ENCODE measurements at regions not wholly inside any gene's neighbourhood (a gene's known extent, or its start where the extent isn't known, plus 50 kb on each side); places are given as distances from the start of the nearest gene placed in this dataset.
"Not testable (repeated sequence)": the region's sequence is repeated elsewhere in the genome, so short reads cannot be mapped to it uniquely, and the experiment has no call there.

GRCh38 chr3:162398554-162398953 lies 901.9 kb downstream of the OTOL1 start:
- DNase-seq (ENCODE audit: low spot score) = no peak

- DNase-seq (ENCODE audit: low spot score) = no peak
Measured at GRCh38 chr3:162400697-162401096, 904.1 kb downstream of the OTOL1 start.

- DNase-seq (ENCODE audit: low spot score) = not testable (repeated sequence)
Measured at GRCh38 chr3:162411556-162411955, 914.9 kb downstream of the OTOL1 start.

- DNase-seq (ENCODE audit: low spot score) = no peak
Measured at GRCh38 chr3:162421721-162422120, 925.1 kb downstream of the OTOL1 start.

- no peak for DNase-seq (ENCODE audit: low spot score)
Measured at GRCh38 chr3:162428192-162428591, 931.6 kb downstream of the OTOL1 start.

GRCh38 chr3:162435750-162436149 lies 939.1 kb downstream of the OTOL1 start:
- no peak for DNase-seq (ENCODE audit: low spot score)

GRCh38 chr3:162436826-162437225 lies 940.2 kb downstream of the OTOL1 start:
- DNase-seq (ENCODE audit: low spot score) = no peak

GRCh38 chr3:162437480-162437879 lies 940.9 kb downstream of the OTOL1 start:
- no peak for DNase-seq (ENCODE audit: low spot score)

GRCh38 chr3:162441716-162442115 lies 945.1 kb downstream of the OTOL1 start:
- DNase-seq (ENCODE audit: low spot score) = no peak

- no peak for DNase-seq (ENCODE audit: low spot score)
Measured at GRCh38 chr3:162443376-162443775, 946.8 kb downstream of the OTOL1 start.

GRCh38 chr3:162468791-162469190 lies 972.2 kb downstream of the OTOL1 start:
- DNase-seq (ENCODE audit: low spot score) = no peak

GRCh38 chr3:162487138-162487537 lies 990.5 kb downstream of the OTOL1 start:
- no peak for DNase-seq (ENCODE audit: low spot score)

- DNase-seq (ENCODE audit: low spot score) = no peak
Measured at GRCh38 chr3:162489853-162490252, 993.2 kb downstream of the OTOL1 start.

- DNase-seq (ENCODE audit: low spot score) = no peak
Measured at GRCh38 chr3:162491952-162492351, 995.3 kb downstream of the OTOL1 start.

- DNase-seq (ENCODE audit: low spot score) = no peak
Measured at GRCh38 chr3:162492446-162493081, 996.0 kb downstream of the OTOL1 start.

GRCh38 chr3:162498626-162499025 lies 1002.0 kb downstream of the OTOL1 start:
- no peak for DNase-seq (ENCODE audit: low spot score)

GRCh38 chr3:162507397-162507796 lies 1010.8 kb downstream of the OTOL1 start:
- no peak for DNase-seq (ENCODE audit: low spot score)

- no peak for DNase-seq (ENCODE audit: low spot score)
Measured at GRCh38 chr3:162512488-162512887, 1015.9 kb downstream of the OTOL1 start.

- DNase-seq (ENCODE audit: low spot score) = no peak
Measured at GRCh38 chr3:162517110-162517509, 1020.5 kb downstream of the OTOL1 start.

- no peak for DNase-seq (ENCODE audit: low spot score)
Measured at GRCh38 chr3:162521669-162522068, 1025.1 kb downstream of the OTOL1 start.

GRCh38 chr3:162525066-162525742 lies 1028.6 kb downstream of the OTOL1 start:
- DNase-seq (ENCODE audit: low spot score) = no peak

GRCh38 chr3:162525771-162526170 lies 1029.2 kb downstream of the OTOL1 start:
- DNase-seq (ENCODE audit: low spot score) = no peak

GRCh38 chr3:162534431-162534830 lies 1037.8 kb downstream of the OTOL1 start:
- no peak for DNase-seq (ENCODE audit: low spot score)

- no peak for DNase-seq (ENCODE audit: low spot score)
Measured at GRCh38 chr3:162538491-162538890, 1041.9 kb downstream of the OTOL1 start.

All from hematopoietic multipotent progenitor cell treated with erythropoietin and hydrocortisone succinate and interleukin-3 and kit ligand, for 17 days (in vitro differentiated cells).